ENCODE measurements at regions not wholly inside any gene's neighbourhood (a gene's known extent, or its start where the extent isn't known, plus 50 kb on each side); places are given as distances from the start of the nearest gene placed in this dataset.

GRCh38 chr11:94715225-94715624, 52.9 kb upstream of the AMOTL1 start:
- TF ChIP-seq CTCF (conservative IDR thresholded peaks at IDR 0.05) = no peak
- no peak for TF ChIP-seq ZFX (IDR thresholded peaks at IDR 0.05)

All from C4-2B (cell line).